ENCODE measurements at regions not wholly inside any gene's neighbourhood (a gene's known extent, or its start where the extent isn't known, plus 50 kb on each side); places are given as distances from the start of the nearest gene placed in this dataset.
"Not testable (repeated sequence)": the region's sequence is repeated elsewhere in the genome, so short reads cannot be mapped to it uniquely, and the experiment has no call there.

DNA sequence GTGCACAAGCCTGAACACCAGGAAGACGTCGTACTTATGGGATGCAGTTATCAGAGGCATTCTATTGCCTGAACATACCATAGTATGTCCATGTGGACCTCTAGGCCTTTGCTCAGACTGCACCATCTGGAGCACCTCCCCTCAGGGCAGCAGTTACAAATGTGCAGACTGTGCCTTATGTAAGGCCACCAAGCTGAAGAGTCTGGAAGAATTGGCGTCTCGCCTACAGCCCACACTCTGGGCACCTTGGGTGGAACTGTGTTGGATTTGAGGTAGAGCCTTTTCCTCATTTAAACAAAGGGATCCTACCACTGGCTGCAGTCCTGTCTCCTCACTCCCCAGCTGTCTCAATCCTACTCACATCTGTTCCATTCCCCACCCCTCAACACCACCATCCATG is 204.3 kb upstream of the FRMD6 start:
- FAIRE-seq, result no peak

DNA sequence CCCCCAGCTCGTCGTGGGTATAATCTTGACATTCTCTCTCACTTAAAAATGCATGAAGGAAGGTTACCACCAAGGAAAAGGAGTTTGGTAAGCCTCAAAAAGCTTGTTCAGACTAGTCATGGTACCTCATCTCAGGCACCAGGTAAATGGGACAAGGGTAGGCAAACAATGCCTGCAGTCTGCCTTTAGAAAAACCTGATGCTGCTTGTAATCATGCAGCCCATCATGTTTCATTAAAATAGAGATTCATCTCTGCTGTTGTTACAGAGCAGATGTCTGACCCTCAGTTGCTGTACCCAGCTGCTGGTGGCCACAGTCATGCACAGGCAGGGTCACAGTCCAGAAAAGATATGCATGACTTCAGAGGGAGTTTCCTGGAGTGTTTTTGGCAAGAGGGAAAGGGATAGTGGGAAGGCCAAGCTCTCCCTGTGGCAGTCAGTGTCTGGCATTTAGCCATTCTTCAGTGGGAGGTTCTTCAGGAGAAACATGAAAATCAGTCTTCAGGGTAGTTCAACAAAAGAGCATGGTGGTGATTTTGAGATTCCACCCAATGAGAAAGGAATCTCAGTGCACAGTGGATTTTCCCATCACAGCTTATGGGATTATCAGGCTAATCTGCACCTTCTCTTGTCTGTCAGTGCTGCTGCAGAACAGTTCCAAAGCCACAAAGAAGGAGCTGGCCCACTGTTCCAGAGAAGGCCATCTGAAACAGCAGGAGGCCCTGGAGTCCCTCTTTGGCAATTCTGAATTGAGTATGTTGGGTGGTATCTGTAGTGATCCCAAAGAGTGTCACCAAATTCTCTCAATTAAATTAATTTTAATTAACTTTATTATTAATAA is 202.7 kb upstream of the FRMD6 start:
- no peak for FAIRE-seq

DNA sequence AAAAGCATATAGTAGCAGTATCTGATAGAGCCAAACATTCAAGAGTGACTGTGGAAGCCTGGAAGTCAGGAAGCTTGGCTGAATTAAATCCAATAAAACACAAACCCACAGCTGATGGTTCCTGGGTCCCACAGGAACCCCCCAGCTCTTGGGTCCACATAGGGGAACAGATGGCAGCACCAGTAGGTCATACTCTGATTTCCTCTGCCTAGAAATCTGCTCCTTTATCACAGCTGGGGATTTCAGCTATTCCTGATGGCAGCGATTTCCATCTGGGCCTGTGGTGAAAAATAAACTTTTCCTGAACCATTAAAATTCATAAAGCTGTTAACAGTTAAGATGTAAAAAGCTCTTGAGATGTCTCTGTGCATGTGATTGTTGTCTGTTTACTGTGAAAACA is 202.0 kb upstream of the FRMD6 start:
- FAIRE-seq, result no peak

DNA sequence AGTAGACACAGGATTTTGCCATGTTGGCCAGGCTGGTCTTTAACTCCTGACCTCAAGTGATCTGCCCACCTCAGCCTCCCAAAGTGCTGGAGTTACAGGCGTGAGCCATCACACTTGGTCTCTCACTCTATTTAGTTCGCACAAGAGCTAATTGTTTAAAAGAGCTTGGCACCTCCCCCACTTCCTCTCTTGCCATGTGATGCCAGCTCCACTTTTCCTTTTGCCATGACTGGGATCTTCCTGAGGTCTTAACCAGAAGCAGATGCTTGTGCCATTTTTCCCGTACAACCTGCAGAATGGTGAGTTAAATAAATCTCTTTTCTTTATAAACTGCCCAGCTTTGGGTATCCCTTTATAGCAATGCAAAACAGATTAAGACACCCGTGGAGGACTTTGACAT is 200.1 kb upstream of the FRMD6 start:
- no peak for FAIRE-seq

DNA sequence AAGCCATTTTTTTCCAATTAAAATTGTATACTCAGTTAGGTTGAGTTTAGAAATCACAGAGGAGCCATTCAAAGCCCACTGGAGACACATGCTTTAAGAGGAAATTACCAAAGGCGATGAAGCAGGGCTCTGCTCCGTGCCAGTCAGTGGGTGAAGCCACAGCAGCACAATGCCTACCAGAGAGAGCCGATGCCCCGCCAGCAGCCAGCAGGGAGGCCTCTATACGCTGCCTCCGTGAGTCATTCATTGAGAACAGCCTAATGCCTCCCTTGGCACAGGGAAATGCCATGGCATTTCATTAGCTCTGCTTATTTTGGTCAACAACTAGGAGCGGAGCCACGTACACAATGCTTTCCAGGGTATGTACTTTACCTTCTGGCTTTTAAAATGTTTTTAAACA is 197.8 kb upstream of the FRMD6 start:
- FAIRE-seq, result no peak

DNA sequence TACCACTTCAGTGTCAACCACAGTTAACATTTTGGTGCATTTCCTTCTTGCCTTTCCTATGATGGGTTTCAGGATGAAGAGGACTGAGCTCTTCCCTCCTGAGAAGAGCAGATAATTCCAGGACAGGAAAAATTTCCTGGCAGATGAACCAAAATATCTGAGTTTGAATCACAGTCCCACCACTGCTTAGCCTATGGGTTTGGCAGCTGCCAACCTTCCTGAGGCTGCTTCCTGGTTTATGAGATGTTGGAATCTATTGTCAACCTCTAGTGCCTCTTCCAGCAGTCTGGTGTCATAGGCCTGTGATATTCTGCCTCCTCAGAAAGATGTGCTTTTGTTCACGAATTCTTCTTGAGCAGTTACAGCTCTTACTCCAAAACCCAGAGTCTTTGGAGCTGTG is 197.4 kb upstream of the FRMD6 start:
- no peak for FAIRE-seq

DNA sequence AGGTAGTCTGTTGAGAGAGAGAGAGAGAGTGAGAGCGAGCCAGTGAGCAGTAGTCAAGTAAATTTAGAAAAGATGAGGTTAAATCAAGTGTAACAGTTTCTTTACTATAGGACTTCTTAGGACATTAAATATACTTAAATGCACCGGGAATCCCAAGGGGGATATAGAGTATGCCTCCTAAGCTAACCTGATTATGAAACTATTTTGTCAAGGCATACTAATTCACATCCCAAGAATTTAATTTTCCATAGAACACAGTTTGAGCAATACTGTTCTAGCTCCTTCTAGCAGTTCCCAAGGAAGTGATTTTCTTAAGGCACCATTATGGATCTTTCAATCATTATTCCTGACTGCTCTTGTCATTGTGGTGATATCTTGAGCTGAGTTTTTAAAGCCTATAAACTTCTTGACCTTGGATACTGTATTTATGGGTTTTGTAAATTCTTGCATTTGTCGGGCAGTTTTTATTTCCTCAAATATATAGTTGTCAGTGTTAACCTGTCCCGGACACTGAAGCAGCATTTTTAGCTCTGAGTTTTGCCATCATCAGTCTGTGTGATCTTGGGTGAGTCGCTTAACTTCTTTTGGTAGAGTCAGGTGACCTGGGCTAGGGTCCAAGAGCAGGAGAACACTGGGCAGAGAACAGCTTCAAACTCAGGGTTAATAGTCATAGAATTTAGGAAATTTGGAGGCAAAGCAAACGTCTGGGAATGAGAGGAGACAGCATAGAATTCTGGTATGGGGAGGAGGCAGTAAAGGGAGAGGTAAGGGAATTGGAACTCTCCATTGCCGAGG is 196.5 kb upstream of the FRMD6 start:
- FAIRE-seq, result no peak

DNA sequence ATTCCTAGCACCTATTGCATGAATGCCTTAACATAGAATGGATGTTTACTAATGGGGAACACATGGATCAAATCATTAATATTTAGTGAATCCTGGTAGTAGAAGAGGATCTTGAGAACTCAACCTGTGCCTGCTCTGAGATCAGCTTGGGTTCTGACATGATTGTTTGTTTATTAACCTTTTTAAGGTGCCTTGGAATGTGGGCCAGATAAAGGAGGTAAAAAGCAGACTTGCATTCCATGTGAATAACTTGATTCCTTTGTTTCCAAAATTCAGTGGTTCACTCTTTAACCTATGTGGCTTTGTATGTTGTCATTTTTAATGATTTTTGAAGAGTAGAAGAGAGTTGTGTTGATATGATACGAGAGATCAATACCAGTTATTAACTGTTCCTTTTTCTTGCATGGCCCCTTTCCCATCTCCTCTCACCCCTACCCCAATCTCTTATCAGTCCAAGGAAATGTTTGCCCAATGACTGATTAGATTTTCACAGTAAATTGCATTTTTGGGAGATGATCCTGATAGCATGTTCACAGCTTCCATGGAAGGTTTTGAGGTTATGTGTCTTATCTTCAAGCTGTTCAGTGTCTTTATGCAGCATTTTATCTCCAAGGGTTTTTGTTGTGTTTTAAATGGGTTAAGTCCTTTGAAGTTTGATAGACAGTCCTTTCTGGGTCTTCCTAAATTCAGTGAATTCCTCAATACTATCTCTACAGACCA is 193.7 kb upstream of the FRMD6 start:
- no peak for FAIRE-seq

DNA sequence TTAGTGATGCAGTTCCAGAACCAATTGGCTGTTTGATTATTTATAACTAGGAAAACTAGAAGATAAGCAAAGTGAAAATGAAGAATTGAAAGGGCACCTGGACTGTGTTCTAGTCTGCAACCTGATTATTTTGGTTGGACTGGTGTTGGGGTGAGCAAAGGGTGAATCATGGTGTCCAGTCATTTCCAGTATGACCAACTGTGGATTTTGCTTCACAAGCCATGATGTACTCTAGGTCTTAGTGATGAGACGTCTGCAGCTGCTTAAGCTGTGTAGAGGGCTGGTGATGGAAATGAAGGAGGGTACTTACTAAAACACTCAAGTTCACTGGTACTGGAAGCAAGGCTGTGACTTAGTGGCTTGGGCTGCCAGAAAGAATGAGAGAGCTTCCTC is 193.2 kb upstream of the FRMD6 start:
- FAIRE-seq, result no peak

DNA sequence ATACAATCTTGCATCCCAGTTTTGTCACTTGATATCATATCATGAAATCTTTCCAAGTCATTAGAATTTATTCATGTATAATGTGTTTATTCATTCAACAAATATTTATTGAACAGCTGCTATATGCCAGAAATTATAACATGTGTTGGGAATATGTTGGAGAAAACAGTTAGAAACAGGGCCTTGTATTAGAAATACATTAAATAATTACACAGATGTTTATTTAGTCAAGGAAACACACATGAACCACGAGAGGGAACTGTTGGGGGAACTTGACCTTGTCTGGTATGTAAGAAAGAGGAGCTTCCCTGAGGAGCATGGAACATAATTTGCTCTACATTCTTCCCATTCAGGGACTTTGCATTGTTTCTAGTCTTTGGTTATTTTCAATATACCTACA is 191.7 kb upstream of the FRMD6 start:
- FAIRE-seq, result peak; percentile 79

DNA sequence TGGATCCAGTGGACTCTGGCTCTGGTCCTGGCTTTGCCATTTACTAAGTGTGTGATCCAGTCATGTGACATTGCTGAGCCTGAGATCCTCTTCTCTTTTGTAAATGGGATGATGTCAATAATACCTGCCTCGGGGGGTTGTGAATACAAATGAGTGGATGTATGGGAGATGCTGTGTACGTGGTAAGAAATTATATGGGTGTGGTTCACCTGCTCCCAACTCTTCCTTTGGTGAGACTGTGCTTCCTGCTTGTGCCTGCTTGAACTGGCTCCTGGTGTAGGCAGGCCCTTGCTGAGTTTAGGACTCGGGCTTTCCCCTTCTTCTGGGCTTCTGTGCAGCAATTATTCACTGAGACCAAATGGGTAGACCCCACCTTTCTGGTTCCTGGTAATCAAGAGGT is 189.5 kb upstream of the FRMD6 start:
- FAIRE-seq, result no peak

DNA sequence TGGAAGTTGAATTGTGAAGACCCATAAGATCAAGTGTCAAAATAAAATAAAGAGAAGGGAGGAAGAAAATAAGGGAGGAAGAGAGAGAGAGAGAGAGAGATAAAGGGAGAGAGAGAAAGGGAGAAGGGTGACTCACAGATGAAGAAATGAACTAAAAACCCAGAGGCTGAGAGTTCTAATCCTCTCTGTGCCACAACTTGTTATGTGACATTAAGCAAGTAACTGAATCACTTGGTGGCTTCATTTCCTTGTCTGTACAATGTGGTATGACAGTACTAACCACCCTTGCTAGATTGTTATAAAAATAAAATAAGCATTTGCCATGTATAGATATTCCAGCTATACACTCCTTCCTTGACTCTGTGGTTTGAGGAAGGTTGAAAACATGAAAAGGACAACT is 189.0 kb upstream of the FRMD6 start:
- no peak for FAIRE-seq

DNA sequence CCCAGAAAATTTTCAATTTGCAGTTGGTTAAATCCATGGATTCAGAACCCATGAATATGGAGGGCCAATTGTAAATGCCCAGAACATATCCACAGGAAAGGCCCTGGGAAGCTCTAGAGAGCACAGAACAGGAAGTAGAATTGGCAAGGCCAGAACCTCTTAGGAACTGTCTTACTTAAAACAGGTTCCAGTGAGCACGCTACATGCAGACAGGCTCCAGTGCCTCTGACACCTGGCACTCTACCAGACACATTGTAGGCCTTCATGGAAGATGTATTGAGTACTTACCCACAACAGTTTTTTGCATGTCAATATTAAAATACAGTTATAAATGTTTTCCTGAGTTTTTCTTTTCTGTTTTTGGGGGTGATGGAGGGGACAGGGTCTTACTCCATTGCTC is 188.2 kb upstream of the FRMD6 start:
- FAIRE-seq, result no peak

DNA sequence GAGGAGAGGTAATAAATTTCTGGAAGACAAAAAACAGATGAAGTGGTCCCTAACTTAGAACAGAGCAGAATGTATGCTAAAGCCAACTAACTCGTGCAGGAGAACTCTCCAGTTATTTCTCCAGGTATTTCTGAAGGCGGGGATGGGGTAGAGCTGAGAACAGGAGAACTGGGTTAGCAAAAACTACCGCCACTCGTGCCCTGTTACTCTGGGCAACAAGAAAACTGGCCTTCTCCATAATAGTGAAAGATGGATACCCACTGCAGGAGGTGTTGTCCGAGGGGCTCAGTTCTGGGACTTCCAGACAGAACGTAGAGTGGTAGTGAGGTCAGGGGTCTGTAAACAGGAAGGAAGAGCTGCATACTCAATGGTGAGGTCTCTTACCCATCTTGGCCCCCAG is 187.3 kb upstream of the FRMD6 start:
- FAIRE-seq, result no peak

DNA sequence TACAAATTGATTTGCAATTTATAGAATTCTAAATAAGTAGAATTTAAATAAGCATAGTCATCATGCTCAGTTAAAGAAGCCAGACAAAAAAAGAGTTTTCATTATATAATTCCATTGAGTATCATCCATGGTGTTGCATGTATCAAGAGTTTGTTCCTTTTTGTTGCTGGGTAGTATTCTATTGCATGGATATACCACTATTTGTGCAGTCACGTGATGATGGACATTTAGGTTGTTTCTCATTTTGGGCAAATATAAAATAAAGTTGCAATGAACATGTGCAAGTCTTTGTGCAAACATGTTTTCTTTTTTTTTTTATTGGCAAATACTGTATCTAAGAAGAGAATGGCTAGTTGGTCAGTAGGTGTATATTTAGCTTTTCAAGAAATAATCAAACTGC is 186.2 kb upstream of the FRMD6 start:
- no peak for FAIRE-seq

DNA sequence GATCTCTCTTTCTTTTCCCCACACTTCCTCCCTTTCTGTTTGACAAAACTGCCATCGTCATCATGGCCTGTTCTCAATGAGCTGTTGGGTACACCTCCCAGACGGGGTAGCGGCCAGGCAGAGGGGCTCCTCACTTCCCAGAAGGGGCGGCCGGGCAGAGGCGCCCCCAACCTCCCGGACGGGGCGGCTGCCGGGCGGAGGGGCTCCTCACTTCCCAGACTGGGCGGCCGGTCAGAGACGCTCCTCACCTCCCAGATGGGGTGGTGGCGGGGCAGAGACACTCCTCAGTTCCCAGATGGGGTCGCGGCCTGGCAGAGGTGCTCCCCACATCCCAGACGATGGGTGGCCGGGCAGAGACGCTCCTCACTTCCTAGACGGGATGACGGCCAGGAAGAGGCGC is 184.3 kb upstream of the FRMD6 start:
- not testable (repeated sequence) for FAIRE-seq

DNA sequence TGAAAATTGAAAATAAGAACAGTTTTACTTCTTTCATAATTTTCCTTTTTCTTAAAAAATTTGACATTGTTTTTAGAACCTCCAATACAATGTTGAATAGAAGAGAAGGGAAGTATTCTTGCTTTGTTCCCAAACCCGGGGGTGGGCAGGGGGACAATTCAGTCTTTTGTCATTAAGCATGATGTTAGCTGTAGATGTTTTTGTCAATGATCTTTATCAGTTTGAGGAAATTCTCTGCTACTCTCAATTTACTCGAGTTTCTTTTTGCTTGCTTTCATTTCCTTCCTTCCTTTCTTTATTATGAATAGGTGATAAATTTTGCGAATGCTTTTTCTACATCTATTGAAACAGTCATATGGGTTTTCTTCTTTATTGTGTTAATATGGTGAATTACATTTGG is 183.2 kb upstream of the FRMD6 start:
- no peak for FAIRE-seq

DNA sequence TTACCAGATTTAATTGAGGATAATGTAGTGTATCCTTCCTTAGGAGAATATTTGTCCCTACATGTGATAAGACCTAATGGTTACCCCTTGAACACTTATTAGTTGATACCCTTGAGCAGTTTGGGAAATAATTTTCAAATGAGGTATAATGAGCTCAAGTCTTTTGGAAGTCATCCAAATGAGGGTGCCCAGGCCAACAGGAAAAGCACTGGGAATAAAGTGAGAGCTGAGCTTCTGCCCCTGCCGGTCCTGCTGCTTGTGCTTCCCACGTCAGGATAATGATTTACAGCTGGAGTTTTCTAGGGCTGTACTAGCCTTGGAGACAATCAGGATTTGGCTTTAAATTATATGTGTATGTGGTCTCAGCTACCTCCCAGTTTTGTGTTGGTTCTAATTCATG is 178.8 kb upstream of the FRMD6 start:
- FAIRE-seq, result no peak

DNA sequence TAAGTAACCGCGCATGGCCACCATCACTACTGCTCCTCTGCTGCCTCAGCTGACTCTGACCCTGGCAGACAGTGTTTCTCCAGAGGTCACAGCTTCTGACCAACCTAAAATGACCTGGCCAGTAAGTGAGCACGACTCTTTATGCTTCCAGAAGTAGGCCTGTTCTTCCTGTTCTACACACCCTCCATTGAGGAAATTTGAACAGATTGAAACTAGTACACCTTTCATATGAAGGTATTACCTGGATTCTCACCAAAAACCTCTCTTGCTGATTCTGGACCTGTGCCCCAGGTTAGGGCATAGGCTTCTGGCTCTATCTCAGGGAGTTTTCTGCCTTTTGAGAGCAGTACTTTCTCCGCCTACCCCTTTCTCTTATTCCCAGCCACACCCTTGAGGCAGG is 178.4 kb upstream of the FRMD6 start:
- FAIRE-seq, result no peak

DNA sequence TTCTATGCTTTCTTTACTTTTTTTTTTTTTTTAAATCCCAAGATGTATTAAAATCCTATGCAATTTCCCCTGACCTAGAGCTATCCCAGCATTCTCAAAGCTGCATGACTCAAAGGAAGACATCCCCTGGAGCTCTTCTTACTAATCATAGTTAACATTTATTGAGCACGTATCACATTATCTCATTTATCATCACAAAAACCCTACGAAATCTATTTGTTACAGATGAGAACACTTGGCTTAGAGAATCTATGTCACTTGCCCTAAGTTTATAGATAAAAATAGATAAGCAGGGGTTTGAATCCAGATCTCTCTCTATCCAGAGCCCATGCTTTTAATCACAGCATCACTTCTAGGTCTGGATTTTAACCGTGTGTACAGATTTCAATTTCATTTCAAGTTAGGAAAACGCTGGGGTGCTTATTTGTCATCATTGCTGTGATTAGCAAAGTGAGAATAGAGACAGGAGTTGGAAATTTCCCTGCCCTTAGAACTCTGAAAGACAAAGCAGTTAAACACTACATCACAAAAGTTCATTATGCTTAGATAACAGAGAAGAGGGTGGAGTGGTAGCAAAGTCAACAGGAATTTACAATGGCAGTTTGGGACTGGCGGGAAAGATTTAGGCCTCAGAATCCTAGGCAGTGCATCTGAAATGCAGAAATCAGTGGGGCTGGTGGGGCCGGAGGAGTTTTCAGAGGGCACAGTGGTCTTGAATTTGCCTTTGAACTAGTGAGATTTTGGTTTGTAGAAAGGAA is 177.7 kb upstream of the FRMD6 start:
- no peak for FAIRE-seq

DNA sequence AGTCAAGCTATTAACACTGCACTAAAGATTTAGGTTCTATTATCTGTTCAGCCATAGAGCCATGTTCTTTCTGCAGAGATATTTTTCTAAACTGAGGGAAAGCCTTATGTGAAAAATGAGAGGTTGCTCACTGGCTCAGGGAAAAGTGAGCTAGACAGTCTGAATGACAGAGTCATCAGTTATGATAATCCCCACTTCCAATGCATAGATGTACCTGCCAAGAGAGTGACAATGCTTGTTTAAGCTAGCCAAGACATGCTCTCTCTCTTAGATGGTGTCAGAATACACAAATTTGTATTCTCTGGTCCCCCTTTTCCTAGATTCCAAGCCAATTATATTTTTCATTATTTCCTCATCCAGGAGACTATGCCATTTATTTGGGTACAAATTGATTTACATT is 176.9 kb upstream of the FRMD6 start:
- no peak for FAIRE-seq

DNA sequence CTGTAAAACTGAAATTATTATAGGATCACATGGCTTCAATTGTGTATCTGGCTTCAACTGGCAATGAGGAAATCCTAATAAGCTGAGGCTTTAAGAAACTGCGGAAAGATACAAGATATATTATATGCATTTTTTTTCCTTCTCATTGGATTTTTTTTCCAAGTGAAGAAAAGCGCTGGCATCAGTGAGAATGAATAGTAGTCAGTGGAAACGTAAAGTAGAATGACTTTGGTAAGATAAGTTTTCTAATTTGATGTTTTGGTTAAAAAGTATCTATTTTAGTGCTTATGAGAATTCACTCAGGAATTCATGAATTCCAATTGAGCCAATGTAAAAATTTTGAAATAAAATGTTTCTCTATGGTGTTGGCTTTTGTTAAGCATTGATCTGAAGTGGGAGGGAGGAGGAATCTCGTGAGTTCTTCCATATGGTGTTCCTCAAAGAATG is 173.5 kb upstream of the FRMD6 start:
- FAIRE-seq, result no peak
